ENCODE measurements at regions not wholly inside any gene's neighbourhood (a gene's known extent, or its start where the extent isn't known, plus 50 kb on each side); places are given as distances from the start of the nearest gene placed in this dataset.
A peak's percentile ranks its signal among the peaks of the same experiment; 100 is the strongest.
"Not testable (repeated sequence)": the region's sequence is repeated elsewhere in the genome, so short reads cannot be mapped to it uniquely, and the experiment has no call there.

GRCh38 chr4:67393007-67393406, 152.3 kb downstream of the CENPC start:
- Mint-ChIP-seq H3K27ac (no peak overlapping the region), H3K36me3 (no peaks in the 10 kb centered on the region), H3K4me3 (no peak overlapping the region), H3K27me3 (peaks cover 1 to 8% of the 10 kb centered on the region in 2 donors), H3K4me1 (no peaks in the 10 kb centered on the region), H3K9me3 (no peaks in the 10 kb centered on the region)
- no peaks in the 10 kb centered on the region for H3K36me3 ChIP-seq (ENCODE audit: insufficient read depth, low read length)
- no peaks in the 10 kb centered on the region for H3K27me3 ChIP-seq (ENCODE audit: insufficient read depth, low read length, poor library complexity, severe bottlenecking)
- ChIA-PET POLR2A (no interaction called here), CTCF (interaction anchor here (0.9 to 1.2 kb wide), 2 partner anchors 12 to 70 kb away, joined by 3 read pairs; no protein-coding TSS in a partner anchor)
- H3K9me3 ChIP-seq (ENCODE audit: low read length): no peaks in the 10 kb centered on the region
- H3K4me3 ChIP-seq (ENCODE audit: low read length): no peak overlapping the region
- no peaks in the 10 kb centered on the region for H3K4me1 ChIP-seq (ENCODE audit: insufficient read depth, low read length)
- DNase-seq: no peak
- H3K27ac ChIP-seq (ENCODE audit: low read depth, low read length): no peak overlapping the region

DNA sequence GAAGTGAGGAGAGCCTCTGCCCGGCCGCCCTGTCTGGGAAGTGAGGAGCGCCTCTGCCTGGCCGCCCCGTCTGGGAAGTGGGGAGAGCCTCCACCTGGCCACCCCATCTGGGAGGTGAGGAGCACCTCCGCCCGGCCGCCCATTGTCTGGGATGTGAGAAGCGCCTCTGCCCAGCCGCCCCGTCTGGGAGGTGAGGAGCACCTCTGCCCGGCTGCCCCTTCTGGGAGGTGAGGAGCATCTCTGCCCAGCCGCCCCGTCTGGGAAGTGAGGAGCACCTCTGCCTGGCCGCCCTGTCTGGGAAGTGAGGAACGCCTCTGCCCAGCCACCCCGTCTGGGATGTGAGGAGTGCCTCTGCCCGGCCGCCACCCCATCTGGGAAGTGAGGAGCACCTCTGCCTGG, 163.9 kb downstream of the CENPC start:
- H3K36me3 ChIP-seq (ENCODE audit: insufficient read depth, low read length); H3K4me1 Mint-ChIP-seq; DNase-seq; H3K27me3 Mint-ChIP-seq; H3K4me3 Mint-ChIP-seq; POLR2A ChIA-PET; H3K27ac Mint-ChIP-seq; CTCF ChIA-PET; H3K4me1 ChIP-seq (ENCODE audit: insufficient read depth, low read length); H3K36me3 Mint-ChIP-seq; H3K27me3 ChIP-seq (ENCODE audit: insufficient read depth, low read length, poor library complexity, severe bottlenecking); H3K9me3 Mint-ChIP-seq; H3K4me3 ChIP-seq (ENCODE audit: low read length); H3K9me3 ChIP-seq (ENCODE audit: low read length); H3K27ac ChIP-seq (ENCODE audit: low read depth, low read length): not testable (repeated sequence)

DNA sequence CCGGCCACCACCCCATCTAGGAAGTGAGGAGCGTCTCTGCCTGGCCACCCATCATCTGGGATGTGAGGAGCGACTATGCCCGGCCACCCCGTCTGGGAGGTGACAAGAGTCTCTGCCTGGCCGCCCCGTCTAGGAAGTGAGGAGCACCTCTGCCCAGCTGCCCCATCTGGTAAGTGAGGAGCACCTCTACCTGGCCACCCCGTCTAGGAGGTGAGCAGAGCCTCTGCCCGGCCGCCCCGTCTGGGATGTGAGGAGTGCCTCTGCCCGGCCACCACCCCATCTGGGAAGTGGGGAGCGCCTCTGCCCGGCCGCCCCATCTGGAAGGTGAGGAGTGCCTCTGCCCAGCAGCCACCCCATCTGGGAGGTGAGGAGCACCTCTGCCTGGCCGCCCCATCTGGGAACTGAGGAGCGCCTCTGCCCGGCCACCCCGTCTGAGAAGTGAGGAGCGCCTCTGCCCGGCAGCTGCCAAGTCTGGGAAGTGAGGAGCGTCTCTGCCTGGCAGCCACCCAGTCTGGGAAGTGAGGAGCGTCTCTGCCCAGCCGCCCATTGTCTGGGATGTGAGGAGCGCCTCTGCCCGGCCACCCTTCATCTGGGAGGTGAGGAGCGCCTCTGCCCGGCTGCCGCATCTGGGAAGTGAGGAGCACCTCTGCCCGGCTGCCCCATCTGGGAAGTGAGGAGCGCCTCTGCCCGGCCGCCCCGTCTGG, 164.4 kb downstream of the CENPC start:
- H3K27me3 Mint-ChIP-seq; H3K27ac Mint-ChIP-seq; DNase-seq; POLR2A ChIA-PET; H3K36me3 Mint-ChIP-seq; H3K4me1 ChIP-seq (ENCODE audit: insufficient read depth, low read length); H3K36me3 ChIP-seq (ENCODE audit: insufficient read depth, low read length); H3K9me3 Mint-ChIP-seq; H3K4me1 Mint-ChIP-seq; H3K27ac ChIP-seq (ENCODE audit: low read depth, low read length); H3K9me3 ChIP-seq (ENCODE audit: low read length); H3K4me3 Mint-ChIP-seq; CTCF ChIA-PET; H3K27me3 ChIP-seq (ENCODE audit: insufficient read depth, low read length, poor library complexity, severe bottlenecking); H3K4me3 ChIP-seq (ENCODE audit: low read length): not testable (repeated sequence)

GRCh38 chr4:67380154-67380553, 165.1 kb downstream of the CENPC start:
- no peaks in the 10 kb centered on the region for H3K36me3 Mint-ChIP-seq
- Histone ChIP-seq H3K4me3 (ENCODE audit: low read length) (no peak overlapping the region), H3K4me1 (ENCODE audit: insufficient read depth, low read length) (no peaks in the 10 kb centered on the region), H3K27me3 (ENCODE audit: insufficient read depth, low read length, poor library complexity, severe bottlenecking) (no peaks in the 10 kb centered on the region), H3K36me3 (ENCODE audit: insufficient read depth, low read length) (no peaks in the 10 kb centered on the region), H3K9me3 (ENCODE audit: low read length) (no peaks in the 10 kb centered on the region), H3K27ac (ENCODE audit: low read depth, low read length) (no peak overlapping the region)
- ChIA-PET POLR2A (no interaction called here), CTCF (no interaction called here)
- no peak overlapping the region for H3K4me3 Mint-ChIP-seq
- H3K9me3 Mint-ChIP-seq: peaks cover 0 to 4% (median 2%) of the 10 kb centered on the region in 5 donors
- no peaks in the 10 kb centered on the region for H3K4me1 Mint-ChIP-seq
- no peak overlapping the region for H3K27ac Mint-ChIP-seq
- DNase-seq: peak in 1 of 5 donors; percentile 44
- no peaks in the 10 kb centered on the region for H3K27me3 Mint-ChIP-seq

GRCh38 chr4:67375291-67375690, 170.0 kb downstream of the CENPC start:
- H3K4me1 ChIP-seq (ENCODE audit: insufficient read depth, low read length): no peaks in the 10 kb centered on the region
- ChIA-PET CTCF (no interaction called here), POLR2A (no interaction called here)
- Mint-ChIP-seq H3K36me3 (no peaks in the 10 kb centered on the region), H3K4me1 (no peaks in the 10 kb centered on the region), H3K27me3 (peaks cover 0 to 2% of the 10 kb centered on the region in 2 donors), H3K4me3 (no peak overlapping the region), H3K9me3 (peaks cover 0 to 4% (median 2%) of the 10 kb centered on the region in 5 donors), H3K27ac (no peak overlapping the region)
- no peaks in the 10 kb centered on the region for H3K9me3 ChIP-seq (ENCODE audit: low read length)
- H3K36me3 ChIP-seq (ENCODE audit: insufficient read depth, low read length): no peaks in the 10 kb centered on the region
- no peak for DNase-seq
- H3K27me3 ChIP-seq (ENCODE audit: insufficient read depth, low read length, poor library complexity, severe bottlenecking): no peaks in the 10 kb centered on the region
- H3K4me3 ChIP-seq (ENCODE audit: low read length): no peak overlapping the region
- no peak overlapping the region for H3K27ac ChIP-seq (ENCODE audit: low read depth, low read length)

DNA sequence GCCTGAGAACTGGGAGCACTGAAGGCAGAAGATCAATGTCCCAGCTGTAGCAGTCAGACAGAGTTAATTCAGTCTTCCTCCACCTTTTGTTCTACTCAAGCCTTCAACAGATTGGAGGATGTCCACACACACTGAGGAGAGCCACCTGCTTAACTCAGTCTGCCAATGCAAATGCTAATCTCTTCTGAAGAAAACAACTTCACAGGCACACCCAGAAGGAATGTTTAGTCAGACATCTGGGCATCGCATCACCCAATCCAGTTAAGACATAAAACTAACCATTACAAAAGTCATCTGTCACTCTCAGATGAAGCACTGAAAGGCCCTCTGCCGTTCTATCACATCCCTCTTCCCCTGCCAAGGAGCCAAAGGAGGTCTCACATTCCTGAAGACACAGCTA, 173.7 kb downstream of the CENPC start:
- no peaks in the 10 kb centered on the region for H3K36me3 Mint-ChIP-seq
- peaks cover under 1 to 3% of the 10 kb centered on the region in 2 donors for H3K27me3 Mint-ChIP-seq
- H3K36me3 ChIP-seq (ENCODE audit: insufficient read depth, low read length): no peaks in the 10 kb centered on the region
- no peak overlapping the region for H3K27ac Mint-ChIP-seq
- ChIA-PET POLR2A (no interaction called here), CTCF (no interaction called here)
- H3K9me3 Mint-ChIP-seq: no peaks in the 10 kb centered on the region
- H3K4me1 Mint-ChIP-seq: no peaks in the 10 kb centered on the region
- H3K27ac ChIP-seq (ENCODE audit: low read depth, low read length): no peak overlapping the region
- no peak for DNase-seq
- no peaks in the 10 kb centered on the region for H3K27me3 ChIP-seq (ENCODE audit: insufficient read depth, low read length, poor library complexity, severe bottlenecking)
- no peaks in the 10 kb centered on the region for H3K4me1 ChIP-seq (ENCODE audit: insufficient read depth, low read length)
- H3K4me3 ChIP-seq (ENCODE audit: low read length): no peak overlapping the region
- no peaks in the 10 kb centered on the region for H3K9me3 ChIP-seq (ENCODE audit: low read length)
- no peak overlapping the region for H3K4me3 Mint-ChIP-seq

DNA sequence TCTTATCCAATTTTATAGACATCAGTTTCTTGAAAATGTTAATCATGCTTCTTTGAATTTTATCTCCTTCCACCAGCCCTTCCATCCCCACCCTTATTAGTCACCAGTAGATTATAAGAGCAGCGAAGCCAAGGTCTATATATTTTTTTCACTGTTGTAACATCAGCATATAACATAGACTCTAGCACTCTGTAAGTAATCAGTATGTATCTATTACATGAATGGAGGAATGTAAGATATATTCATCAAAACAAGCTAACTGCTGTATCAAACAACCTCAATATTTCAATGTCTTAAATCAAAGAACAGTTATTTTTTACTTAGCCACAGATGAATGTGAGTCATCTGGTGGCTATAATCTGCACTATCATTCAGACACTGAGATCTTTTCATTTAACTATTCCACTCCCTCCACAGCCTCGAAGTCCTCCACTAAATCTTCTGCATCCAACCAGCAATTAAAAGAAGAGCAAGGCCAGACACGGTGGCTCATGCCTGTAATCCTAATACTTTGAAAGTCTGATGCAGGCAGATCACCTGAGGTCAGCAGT, 178.9 kb downstream of the CENPC start:
- H3K27me3 Mint-ChIP-seq: peaks cover 13 to 23% of the 10 kb centered on the region in 2 donors
- no peaks in the 10 kb centered on the region for H3K4me1 Mint-ChIP-seq
- peaks cover 0 to 12% (median 9%) of the 10 kb centered on the region in 5 donors for H3K9me3 Mint-ChIP-seq
- Histone ChIP-seq H3K9me3 (ENCODE audit: low read length) (no peaks in the 10 kb centered on the region), H3K4me3 (ENCODE audit: low read length) (no peak overlapping the region), H3K36me3 (ENCODE audit: insufficient read depth, low read length) (no peaks in the 10 kb centered on the region), H3K4me1 (ENCODE audit: insufficient read depth, low read length) (no peaks in the 10 kb centered on the region), H3K27ac (ENCODE audit: low read depth, low read length) (no peak overlapping the region), H3K27me3 (ENCODE audit: insufficient read depth, low read length, poor library complexity, severe bottlenecking) (no peaks in the 10 kb centered on the region)
- H3K36me3 Mint-ChIP-seq: no peaks in the 10 kb centered on the region
- H3K27ac Mint-ChIP-seq: no peak overlapping the region
- DNase-seq: no peak
- ChIA-PET CTCF (no interaction called here), POLR2A (no interaction called here)
- no peak overlapping the region for H3K4me3 Mint-ChIP-seq

DNA sequence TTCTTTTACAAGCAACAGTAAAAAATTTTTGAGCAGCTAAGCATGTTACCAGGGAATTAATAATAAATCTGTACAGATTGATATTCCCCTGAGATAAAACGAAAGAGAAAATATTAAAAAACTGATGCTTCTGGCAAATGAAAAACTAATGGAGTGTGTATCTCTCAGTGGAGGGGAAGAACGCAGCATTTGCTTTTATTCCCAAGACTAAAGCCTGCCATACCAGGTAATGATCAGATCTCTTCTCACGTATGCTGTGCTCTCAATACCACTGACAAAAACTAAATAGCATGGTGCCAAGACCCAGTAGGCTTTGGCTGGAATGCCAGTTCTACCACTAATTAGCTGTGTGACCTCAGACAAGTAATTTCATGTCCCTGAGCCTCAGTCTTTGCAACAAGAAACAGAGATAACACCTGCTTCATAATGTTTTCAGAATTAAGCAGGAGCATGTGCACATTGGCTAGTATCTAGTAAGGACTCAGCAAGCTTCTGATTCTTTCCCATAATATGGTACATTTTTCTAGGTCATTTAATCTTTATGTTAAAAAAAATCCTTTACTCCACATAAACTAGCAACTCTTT, 179.6 kb downstream of the CENPC start:
- H3K36me3 Mint-ChIP-seq: no peaks in the 10 kb centered on the region
- H3K27me3 Mint-ChIP-seq: peaks cover 13 to 23% of the 10 kb centered on the region in 2 donors
- Histone ChIP-seq H3K36me3 (ENCODE audit: insufficient read depth, low read length) (no peaks in the 10 kb centered on the region), H3K27me3 (ENCODE audit: insufficient read depth, low read length, poor library complexity, severe bottlenecking) (no peaks in the 10 kb centered on the region), H3K4me1 (ENCODE audit: insufficient read depth, low read length) (no peaks in the 10 kb centered on the region), H3K4me3 (ENCODE audit: low read length) (no peak overlapping the region), H3K27ac (ENCODE audit: low read depth, low read length) (no peak overlapping the region), H3K9me3 (ENCODE audit: low read length) (no peaks in the 10 kb centered on the region)
- H3K4me1 Mint-ChIP-seq: no peaks in the 10 kb centered on the region
- CTCF ChIA-PET: no interaction called here
- POLR2A ChIA-PET: no interaction called here
- H3K27ac Mint-ChIP-seq: no peak overlapping the region
- no peak overlapping the region for H3K4me3 Mint-ChIP-seq
- peaks cover 2 to 15% (median 11%) of the 10 kb centered on the region in 5 donors for H3K9me3 Mint-ChIP-seq
- no peak for DNase-seq

Data from CD8-positive, alpha-beta memory T cell (primary cell).